Hematopoietic multipotent progenitor cell treated with erythropoietin and hydrocortisone succinate and interleukin-3 and kit ligand, for 17 days (in vitro differentiated cells): ENCODE measurements at regions not wholly inside any gene's neighbourhood (a gene's known extent, or its start where the extent isn't known, plus 50 kb on each side); places are given as distances from the start of the nearest gene placed in this dataset.

Experiments
- DNase-seq: peaks from one replicate; pipeline ENCODE4 v3.0.0-alpha.2; 2015; ENCODE audit warnings: low spot score

DNA sequence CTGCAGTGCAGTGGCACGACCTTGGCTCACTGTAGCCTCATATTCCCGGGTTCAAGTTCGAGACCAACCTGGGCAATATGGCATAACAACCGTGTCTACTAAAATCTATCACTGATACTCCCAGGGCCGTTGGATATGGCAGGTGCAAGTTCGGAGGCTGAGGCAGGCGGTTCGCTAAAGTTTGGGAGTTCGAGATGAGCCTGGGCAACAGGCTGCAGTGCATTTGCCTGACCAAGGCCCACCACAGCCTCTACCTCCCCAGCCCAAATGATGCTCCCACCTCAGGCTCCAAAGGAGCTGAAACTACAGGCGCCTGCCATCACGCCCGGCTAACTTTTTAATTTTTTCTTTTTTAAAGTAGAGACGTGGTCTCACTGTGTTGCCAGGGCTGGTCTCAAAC lies 177.1 kb upstream of the ALG10B start:
- no peak for DNase-seq

DNA sequence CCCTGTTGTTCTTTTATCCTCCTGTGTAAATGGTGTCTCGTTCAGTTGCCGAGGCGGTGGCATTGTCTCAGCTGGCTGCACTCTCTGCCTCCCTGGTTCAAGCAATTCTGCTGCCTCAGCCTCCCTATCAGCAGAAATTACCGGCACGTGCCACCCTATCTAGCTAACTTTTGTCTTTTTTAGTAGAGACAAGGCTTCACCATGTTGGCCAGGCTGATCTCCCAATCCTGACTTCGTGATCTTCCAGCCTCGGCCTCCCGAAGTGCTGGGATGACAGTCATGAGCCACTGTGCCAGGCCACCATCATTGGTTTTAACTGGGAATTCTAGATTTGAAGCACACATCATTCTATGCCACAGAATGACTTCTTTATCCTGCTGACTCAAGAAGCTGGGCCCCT lies 175.3 kb upstream of the ALG10B start:
- no peak for DNase-seq

DNA sequence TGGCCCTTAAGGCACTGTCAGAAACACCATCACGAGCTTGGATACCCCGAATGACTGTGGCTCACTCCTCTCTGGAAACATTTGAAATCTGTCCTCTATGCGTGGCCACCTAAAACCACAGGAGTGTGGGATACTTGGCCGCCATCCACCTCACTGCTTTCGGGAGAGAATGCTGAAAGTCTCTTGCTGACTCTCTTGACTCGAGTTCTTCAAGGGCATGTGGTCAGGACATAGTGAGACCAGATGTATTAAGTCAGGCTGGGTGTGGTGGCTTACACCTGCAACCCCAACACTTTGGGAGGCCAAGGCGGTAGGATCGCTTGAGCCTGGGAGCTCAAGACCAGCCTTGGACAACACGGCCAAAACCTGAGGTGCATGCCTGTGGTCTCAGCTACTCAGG lies 174.7 kb upstream of the ALG10B start:
- DNase-seq: no peak

DNA sequence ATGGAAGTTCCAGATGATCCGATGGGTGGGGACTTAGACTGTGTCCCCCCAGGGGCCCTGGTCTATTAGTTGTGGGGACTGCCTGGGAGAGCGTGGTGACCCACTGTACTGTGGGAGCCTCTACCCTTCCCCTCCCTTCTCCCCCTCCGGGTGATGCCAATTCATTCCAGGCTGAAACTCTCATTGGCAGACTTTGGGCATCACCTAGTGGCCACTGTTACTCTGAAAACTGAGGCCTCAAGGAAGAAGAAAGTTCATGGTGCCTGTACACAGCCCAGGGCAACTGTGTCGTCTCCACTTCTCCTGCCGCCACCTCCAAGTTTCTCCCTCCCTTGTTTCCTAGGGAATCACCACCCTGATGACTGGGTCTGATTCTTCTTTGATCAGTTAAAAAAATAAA lies 173.6 kb upstream of the ALG10B start:
- DNase-seq: no peak

DNA sequence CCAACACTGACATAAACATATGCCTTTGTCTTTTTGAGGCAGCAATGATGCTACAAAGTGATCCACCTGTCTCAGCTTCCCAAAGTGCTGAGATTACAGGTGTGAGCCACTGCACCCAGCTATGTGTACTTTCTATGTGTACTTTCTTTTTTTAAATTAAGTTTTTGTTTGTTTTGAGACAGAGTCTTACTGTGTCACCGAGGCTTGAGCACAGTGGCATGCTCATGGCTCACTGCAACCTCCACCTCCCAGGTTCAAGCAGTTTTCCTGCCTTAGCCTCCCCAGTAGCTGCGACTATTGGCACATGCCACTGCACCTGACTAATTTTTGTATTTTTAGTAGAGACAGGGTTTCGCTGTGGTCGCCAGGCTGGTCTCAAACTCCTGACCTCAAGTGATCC lies 172.5 kb upstream of the ALG10B start:
- DNase-seq: no peak

DNA sequence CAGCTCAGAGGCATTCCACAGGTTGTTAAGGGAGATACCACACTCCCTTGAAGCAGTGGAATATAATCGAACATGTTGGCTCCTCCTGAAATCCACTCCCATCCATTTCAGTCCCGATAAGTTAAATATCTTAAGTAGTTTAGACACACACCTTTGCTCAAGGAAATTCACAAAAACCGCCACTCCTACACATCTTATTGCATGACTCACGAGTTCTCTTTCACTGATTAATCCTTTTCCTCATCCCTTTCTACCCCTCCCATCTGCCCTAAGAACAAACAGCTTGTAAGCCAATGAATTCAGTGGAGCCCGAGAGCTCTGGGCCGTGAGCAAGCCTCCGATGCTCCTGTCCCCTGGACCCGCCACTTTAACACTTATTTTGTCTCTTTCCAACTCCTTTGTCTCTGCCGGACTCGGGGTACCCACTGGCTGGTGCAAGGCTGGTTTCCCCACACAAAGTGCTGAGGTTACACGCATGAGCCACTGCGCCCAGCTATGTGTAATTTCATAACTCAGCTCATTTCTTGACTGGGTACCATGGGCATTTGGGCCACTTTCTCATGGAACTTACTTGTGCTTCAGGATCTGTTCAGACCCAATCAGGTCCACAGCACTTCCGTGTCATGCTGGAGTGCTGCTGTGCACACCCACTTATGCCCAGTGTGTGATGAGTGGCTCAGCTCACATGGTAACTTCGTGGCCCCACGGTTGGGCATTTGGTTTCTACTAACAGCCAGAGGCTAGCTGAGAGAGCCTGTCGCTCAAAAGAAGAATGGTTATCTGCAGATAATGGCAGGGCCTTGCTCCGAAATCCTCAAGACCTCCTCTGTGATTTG lies 171.8 kb upstream of the ALG10B start:
- no peak for DNase-seq

DNA sequence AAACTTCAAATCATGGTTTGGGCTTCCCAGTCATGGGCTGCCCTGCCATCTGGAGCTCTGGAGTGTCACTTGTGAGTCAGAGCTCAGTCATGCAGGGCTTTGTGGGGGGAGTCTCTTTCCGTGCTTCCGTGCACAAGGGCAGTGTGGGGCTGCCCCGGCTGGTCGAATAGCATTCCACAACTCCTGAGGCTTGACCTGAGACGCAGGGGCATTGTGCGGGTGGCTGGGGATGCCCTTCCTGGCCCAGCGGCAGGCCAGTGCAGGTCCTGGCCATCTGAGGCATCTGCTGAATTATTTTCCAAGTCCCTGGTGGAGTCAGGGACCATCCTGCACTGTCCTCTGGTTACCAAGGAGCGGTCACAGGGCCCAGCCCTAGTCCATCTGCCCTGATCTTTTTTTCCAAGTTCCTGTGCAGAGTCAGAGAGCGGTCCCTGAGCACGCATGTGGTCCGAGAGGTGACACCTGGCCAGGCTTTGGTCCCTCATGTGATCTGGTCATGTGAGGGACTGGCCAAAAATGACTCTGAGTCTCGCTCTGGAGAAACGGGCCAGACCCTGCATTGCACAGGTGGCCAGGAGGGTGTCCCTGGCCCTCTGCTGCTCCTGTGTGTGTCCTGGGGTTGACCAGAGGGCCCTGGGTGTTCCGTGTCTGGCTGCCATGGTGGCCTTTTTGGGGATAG lies 167.0 kb upstream of the ALG10B start:
- no peak for DNase-seq

DNA sequence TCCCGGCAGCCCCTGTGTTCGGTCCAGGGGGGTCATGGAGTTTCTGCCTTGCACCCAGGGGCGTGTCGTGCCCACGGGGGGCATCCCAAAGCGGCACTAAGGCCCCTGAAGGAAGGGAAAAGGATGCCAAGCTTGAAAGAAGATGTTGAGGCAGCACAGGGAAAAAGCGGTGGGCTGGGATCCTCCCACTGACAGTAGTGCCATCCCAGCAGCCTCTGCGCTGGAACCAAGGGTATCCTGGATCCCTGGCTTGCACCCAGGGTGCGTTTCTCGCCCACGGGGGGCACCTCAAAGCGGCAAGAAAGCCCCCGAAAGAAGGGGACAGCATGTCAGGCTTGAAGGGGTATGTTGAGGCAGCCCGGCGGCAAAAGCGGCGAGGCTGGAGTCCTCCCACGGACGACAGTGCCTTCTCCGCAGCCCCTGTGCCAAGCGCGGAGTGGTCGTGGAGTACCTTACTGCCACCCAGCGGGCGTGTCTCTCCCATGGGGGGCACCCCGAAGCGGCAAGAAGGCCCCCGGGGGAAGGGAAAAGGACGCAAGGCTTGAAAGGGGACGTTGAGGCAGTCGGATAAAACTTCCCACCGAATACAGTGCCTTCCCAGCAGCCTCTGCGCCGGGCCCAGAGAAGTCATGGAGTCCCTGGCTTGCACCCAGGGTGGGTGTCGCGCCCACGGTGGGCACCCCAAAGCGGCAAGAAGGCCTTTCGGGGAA lies 164.4 kb upstream of the ALG10B start:
- DNase-seq: no peak

DNA sequence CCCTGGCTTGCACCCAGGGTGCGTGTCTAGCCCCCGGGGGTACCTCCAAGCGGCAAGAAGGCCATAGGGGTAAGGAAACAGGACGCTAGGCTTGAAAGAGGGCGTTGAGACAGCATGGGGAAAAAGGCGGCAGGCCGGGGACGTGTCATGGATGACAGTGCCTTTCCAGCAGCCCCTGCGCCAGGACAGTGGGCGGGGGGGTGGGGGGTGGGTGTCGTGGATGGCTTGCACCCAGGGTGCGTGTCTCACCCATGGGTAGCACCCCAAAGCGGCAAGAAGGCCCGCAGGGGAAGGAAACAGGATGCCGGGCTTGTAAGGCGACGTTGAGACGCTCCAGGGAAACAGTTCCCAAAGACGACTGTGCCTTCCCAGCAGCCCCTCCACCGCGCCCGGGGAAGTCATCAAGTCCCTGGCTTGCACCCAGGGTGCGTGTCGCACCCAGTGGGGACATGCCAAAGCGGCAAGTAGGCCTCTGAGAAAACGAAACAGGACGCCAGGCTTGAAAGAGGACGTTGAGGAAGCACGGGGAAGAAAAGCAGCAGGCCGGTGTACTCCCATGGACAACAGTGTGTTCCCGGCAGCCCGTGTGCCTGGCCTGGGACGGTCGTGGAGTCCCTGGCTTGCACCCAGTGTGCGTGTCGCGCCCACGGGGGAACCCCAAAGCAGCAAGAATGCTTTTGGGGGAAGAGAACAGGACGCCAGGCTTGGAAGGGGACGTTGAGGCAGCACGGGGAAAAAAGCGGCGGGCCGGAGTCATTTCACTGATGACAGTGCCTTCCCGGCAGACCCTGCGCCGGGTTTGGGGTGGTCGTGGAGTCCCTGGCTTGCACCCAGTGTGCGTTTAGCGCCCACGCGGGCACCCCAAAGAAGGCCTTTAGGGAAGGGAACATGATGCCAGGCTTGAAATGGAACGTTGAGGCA lies 163.5 kb upstream of the ALG10B start:
- DNase-seq: no peak

DNA sequence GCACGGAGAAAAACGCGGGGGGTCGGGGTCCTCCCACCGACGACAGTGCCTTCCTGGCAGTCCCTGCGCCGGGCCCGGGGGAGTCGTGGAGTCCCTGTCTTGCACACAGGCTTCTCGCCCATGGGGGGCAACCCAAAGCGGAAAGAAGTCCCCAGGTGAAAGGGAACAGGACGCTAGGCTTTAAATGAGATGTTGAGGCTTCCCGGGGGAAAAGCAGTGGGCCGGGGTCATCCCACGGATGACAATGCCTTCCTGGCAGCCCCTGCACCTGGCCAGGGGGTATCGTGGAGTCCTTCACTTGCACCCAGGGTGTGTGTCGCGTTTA lies 162.9 kb upstream of the ALG10B start:
- no peak for DNase-seq

DNA sequence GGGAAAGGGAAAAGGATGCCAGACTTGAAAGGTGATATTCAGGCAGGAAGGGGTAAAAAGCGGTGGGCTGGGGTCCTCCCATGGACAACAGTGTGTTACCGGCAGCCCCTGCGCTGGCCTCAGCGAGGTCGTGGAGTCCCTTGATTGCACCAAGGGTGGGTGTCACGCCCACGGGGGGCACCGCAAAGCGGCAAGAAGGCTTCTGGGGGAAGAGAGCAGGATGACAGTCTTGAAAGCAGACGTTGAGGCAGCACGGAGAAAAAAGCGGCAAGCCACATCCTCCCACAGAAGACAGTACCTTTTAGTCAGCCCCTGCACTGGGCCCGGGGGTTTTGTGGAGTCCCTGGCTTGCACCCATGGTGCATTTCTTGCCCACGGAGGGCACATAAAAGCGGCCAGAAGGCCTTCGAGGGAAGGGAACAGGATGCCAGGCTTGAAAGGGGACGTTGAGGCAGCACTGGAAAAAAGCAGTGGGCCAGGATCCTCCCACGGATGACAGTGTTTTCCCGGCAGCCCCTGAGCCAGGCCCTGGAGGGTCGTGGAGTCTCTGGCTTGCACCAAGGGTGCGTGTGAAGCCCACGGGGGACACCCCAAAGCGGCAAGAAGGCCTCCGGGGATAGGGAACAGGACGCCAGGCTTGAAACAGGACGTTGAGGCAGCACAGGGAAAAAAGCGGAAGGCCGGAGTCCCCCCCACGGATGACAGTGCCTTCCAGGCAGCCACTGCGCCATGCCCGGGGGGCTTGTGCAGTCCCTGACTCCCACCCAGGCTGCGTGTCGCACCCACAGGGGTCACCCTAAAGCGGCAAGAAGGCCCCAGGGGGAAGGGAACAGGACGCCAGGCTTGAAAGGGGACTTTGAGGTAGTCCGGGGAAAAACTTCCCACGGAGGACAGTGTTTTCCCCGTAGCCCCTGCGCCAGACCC lies 162.2 kb upstream of the ALG10B start:
- no peak for DNase-seq

DNA sequence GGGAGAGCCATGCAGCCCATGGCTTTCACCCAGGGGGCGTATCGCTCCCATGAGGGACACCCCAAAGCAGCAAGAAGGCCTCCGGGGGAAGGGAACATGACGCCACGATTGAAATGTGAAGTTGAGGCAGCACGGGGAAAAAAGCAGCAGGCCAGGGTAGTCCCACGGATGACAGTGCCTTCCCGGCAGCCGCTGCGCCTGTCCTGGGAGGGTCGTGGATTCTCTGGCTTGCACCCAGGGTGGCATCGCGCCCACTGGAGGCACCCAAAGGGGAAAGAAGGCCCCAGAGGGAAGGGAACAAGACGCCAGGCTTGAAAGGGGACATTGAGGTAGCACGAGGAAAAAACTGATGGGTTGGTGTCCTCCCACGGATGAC lies 161.6 kb upstream of the ALG10B start:
- DNase-seq: no peak

DNA sequence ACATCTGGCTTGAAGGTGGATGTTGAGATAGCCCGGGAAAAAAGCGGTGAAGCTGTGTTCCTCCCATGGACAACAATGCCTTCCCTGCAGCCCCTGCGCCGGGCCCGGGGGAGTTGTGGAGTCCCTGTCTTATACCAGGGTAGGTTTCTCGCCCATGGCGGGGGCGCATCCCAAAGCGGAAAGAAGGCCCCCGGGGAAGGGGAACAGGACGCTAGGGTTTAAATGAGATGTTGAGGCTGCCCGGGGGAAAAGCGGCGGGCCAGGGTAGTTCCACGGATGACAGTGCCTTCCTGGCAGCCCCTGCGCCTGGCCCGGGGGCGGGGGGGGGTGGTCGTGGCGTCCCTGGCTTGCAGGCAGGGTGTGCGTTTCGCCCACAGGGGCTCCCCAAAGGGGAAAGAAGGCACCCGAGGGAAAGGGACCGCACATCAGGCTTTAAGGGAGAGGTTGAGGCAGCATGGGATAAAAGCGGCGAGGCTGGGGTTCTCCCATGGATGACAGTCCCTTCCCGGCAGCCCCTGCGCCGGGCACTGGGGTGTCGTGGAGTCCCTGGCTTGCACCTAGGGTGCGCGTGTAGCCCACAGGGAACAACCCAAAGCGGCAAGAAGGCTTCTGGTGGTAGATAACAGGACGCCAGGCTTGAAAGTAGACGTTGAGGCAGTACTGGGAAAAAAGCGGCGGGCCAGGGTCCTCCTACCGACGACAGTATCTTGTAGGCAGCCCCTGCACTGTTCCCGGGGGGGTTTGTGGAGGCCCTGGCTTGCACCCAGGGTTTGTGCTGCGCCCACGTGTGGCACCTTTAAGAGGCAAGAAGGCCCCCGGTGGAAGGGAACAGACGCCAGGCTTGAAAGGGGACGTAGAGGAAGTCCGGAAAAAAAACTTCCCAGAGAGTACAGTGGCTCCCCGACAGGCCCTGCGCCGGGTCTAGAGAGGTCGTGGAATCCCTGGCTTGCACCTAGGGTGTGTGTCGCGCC lies 160.8 kb upstream of the ALG10B start:
- no peak for DNase-seq

DNA sequence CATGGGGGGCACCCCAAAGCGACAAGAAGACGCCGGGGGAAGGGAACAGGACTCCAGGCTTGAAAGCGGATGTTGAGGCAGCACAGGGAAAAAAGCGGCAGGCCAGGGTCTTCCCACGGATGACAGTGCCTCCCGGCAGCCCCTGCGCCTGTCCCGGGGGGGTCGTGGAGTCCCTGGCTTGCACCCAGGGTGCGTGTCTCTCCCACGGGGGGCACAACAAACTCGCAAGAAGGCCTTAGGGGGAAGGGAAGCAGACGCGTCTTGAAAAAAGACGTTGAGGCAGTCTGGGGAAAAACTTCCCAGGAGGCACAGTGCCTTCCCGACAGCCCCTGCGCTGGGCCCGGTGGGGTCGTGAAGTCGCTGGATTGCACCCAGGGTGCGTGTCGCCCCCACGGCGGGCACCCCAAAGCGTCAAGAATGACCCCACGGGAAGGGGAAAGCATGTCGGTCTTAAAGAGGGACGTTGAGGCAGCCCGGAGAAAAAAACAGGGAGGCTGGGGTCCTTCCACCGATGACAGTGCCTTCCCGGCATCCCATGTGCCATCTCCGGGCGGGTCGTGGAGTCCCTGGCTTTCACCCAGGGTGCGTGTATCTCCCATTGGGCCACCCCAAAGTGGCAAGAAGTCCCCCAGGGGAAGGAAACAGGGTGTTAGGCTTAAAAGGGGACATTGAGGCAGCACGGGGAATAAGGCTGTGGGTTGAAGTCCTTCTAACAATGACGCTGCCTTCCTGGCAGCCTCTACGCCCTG lies 159.9 kb upstream of the ALG10B start:
- DNase-seq: no peak

DNA sequence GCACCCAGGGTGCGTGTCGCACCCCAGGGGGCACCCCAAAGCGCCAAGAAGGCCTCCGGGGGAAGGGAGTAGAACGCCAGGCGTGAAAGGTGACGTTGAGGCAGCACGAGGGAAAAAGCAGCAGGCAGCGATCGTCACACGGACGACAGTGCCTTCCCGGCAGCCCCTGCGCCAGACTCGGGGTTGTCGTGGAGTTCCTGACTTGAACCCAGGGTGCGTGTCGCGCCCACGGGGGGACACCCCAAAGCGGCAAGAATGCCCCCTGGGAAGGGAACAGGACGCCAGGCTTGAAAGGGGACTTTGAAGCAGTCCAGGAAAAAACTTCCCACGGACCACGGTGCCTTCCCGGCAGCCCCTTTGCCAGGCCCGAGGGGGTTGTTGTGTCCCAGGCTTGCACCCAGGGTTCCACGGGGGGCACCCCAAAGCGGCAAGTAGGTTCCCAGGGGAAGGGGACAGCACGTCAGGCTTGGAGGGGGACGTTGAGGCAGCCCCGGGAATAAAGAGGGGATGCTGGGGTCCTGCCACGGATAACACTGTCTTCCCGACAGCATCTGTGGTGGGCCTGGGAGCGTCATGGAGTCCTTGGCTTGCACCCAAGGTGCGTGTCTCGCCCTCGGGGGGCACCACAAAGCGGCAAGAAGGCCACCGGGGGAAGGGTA lies 159.2 kb upstream of the ALG10B start:
- no peak for DNase-seq

DNA sequence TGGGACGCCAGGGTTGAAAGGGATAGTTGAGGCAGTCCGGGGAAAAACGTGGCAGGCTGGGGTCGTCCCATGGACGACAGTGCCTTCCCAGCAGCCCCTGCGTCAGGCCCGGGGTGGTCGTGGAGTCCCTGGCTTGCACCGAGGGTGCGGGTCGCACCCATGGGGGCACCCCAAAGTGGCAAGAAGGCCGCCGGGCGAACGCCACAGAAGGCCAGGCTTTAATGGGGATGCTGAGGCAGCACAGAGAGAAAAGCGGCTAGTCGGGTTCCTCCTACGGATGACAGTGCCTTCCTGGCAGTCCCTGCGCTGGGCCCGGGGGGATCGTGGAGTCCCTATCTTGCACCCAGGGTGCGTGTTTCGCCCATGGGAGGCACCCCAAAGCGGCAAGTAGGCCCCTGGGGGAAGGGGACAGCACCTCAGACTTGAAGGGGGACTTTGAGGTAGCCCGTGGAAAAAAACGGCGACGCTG lies 158.6 kb upstream of the ALG10B start:
- DNase-seq: no peak

DNA sequence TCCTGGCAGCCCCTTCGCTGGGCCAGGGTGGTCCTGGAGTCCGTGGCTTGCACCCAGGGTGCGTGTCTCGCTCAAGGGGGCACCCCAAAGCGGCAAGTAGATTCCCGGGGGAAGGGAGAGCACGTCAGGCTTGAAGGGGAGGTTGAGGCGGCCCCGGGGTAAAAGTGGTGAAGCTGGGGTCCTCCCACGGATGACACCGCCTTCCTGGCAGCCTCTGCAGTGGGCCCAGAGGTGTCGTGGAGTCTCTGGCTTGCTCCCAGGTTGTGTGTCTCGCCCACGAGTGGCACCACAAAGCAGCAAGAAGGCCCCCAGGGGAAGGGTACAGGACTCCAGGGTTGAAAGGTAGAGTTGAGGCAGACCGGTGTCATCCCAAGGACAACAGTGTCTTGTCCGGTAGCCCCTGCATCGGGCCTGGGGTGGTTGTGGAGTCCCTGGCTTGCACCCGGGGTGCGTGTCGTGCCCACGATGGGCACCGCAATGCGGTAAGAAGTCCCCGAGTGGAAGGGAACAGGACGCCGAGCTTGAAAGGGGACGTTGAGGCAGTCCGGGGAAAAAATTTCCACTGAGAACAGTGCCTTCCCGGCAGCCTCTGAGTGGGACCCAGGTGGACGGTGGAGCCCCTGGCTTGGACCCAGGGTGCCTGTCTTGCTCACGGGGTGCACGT lies 158.0 kb upstream of the ALG10B start:
- DNase-seq: no peak

DNA sequence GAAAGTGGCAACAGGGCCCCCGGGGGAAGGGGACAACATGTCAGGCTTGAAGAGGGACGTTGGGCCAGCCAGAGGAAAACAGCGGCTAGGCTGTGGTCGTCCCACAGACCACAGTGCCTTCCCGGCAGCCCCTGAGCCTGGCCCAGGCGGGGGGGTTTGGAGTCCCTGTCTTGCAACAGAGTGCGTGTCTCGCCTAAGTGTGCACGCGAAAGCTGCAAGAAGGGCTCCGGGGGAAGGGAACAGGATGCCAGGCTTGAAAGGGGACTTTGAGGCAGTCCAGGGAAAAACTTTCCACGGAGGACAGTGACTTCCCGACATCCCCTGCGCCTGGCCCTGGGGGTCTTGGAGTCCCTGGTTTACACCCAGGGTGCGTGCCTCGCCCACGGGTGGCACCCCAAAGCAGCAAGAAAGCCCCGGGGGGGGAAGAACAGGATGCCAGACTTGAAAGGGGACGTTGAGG lies 157.5 kb upstream of the ALG10B start:
- DNase-seq: no peak
